Activated naive CD8-positive, alpha-beta T cell treated with anti-CD3 and anti-CD28 coated beads, Interleukin-2, amount 50 U/mL, for 24 hours (primary cell): ENCODE measurements at regions not wholly inside any gene's neighbourhood (a gene's known extent, or its start where the extent isn't known, plus 50 kb on each side); places are given as distances from the start of the nearest gene placed in this dataset.

Experiments used
- ATAC-seq: fragments of 150-1000 bp; cut with Tn5 transposase; one replicate; pipeline ENCODE4 v1.10.0; 2021
- DNase-seq: peaks from one replicate; pipeline ENCODE4 v3.0.0; 2021
- H3K27ac Mint-ChIP-seq: one replicate; pipeline ENCODE4 v1.8.0; 2021; ENCODE audit warnings: mild to moderate bottlenecking, mixed read lengths
- H3K27me3 Mint-ChIP-seq: one replicate; pipeline ENCODE4 v1.8.0; 2021; ENCODE audit warnings: mixed read lengths
- H3K36me3 Mint-ChIP-seq: one replicate; pipeline ENCODE4 v1.8.0; 2021; ENCODE audit warnings: low read depth, mixed read lengths
- H3K4me1 Mint-ChIP-seq: one replicate; pipeline ENCODE4 v1.8.0; 2021; ENCODE audit warnings: mixed read lengths
- H3K4me3 Mint-ChIP-seq: one replicate; pipeline ENCODE4 v1.8.0; 2021; ENCODE audit warnings: mild to moderate bottlenecking, moderate library complexity, mixed read lengths
- H3K9me3 Mint-ChIP-seq: one replicate; pipeline ENCODE4 v1.8.0; 2021; ENCODE audit warnings: mixed read lengths

GRCh38 chr6:169906688-169907418 is 155.4 kb downstream of the ERMARD start:
- Mint-ChIP-seq H3K27ac (no peak overlapping the region), H3K27me3 (no peaks in the 10 kb centered on the region)
- no peak for DNase-seq

GRCh38 chr6:169906004-169906687 is 154.7 kb downstream of the ERMARD start:
- no peak for ATAC-seq

More at GRCh38 chr6:169906688-169907418, 155.4 kb downstream of the ERMARD start:
- no peaks in the 10 kb centered on the region for H3K4me1 Mint-ChIP-seq
- ATAC-seq: no peak
- no peaks in the 10 kb centered on the region for H3K9me3 Mint-ChIP-seq
- no peak overlapping the region for H3K4me3 Mint-ChIP-seq
- H3K36me3 Mint-ChIP-seq: no peaks in the 10 kb centered on the region

GRCh38 chr6:169905041-169905807 is 153.8 kb downstream of the ERMARD start:
- Mint-ChIP-seq H3K4me3 (no peak overlapping the region), H3K4me1 (no peaks in the 10 kb centered on the region), H3K9me3 (no peaks in the 10 kb centered on the region), H3K27ac (no peak overlapping the region), H3K36me3 (no peaks in the 10 kb centered on the region), H3K27me3 (no peaks in the 10 kb centered on the region)
- ATAC-seq (no peak), DNase-seq (no peak)

More at GRCh38 chr6:169906004-169906687, 154.7 kb downstream of the ERMARD start:
- no peak for DNase-seq
- no peak overlapping the region for H3K27ac Mint-ChIP-seq
- H3K9me3 Mint-ChIP-seq: no peaks in the 10 kb centered on the region
- no peaks in the 10 kb centered on the region for H3K4me1 Mint-ChIP-seq
- no peaks in the 10 kb centered on the region for H3K36me3 Mint-ChIP-seq
- no peaks in the 10 kb centered on the region for H3K27me3 Mint-ChIP-seq
- H3K4me3 Mint-ChIP-seq: no peak overlapping the region

GRCh38 chr6:169904051-169904922 is 152.9 kb downstream of the ERMARD start:
- ATAC-seq (no peak), DNase-seq (no peak)
- Mint-ChIP-seq H3K9me3 (no peaks in the 10 kb centered on the region), H3K36me3 (no peaks in the 10 kb centered on the region), H3K27me3 (no peaks in the 10 kb centered on the region), H3K4me3 (no peak overlapping the region), H3K4me1 (no peaks in the 10 kb centered on the region), H3K27ac (no peak overlapping the region)

- H3K4me3 Mint-ChIP-seq: no peak overlapping the region
- H3K9me3 Mint-ChIP-seq: no peaks in the 10 kb centered on the region
- no peaks in the 10 kb centered on the region for H3K27me3 Mint-ChIP-seq
- ATAC-seq: no peak
- H3K4me1 Mint-ChIP-seq: no peaks in the 10 kb centered on the region
- no peak for DNase-seq
- no peaks in the 10 kb centered on the region for H3K36me3 Mint-ChIP-seq
- H3K27ac Mint-ChIP-seq: no peak overlapping the region
Measured at GRCh38 chr6:169903122-169903521, 151.7 kb downstream of the ERMARD start.

- no peaks in the 10 kb centered on the region for H3K4me1 Mint-ChIP-seq
- no peak overlapping the region for H3K4me3 Mint-ChIP-seq
- ATAC-seq: no peak
- no peak for DNase-seq
- no peaks in the 10 kb centered on the region for H3K36me3 Mint-ChIP-seq
- no peaks in the 10 kb centered on the region for H3K9me3 Mint-ChIP-seq
- H3K27ac Mint-ChIP-seq: no peak overlapping the region
- no peaks in the 10 kb centered on the region for H3K27me3 Mint-ChIP-seq
Measured at GRCh38 chr6:169902604-169903003, 151.2 kb downstream of the ERMARD start.

- ATAC-seq: no peak
- Mint-ChIP-seq H3K27ac (no peak overlapping the region), H3K36me3 (no peaks in the 10 kb centered on the region), H3K27me3 (no peaks in the 10 kb centered on the region), H3K4me3 (no peak overlapping the region), H3K9me3 (no peaks in the 10 kb centered on the region), H3K4me1 (no peaks in the 10 kb centered on the region)
- no peak for DNase-seq
Measured at GRCh38 chr6:169902070-169902469, 150.6 kb downstream of the ERMARD start.

GRCh38 chr6:169899481-169900145 is 148.2 kb downstream of the ERMARD start:
- H3K4me3 Mint-ChIP-seq: no peak overlapping the region
- H3K4me1 Mint-ChIP-seq: no peaks in the 10 kb centered on the region
- H3K36me3 Mint-ChIP-seq: no peaks in the 10 kb centered on the region
- no peak overlapping the region for H3K27ac Mint-ChIP-seq
- H3K9me3 Mint-ChIP-seq: no peaks in the 10 kb centered on the region
- no peak for DNase-seq
- no peak for ATAC-seq
- no peaks in the 10 kb centered on the region for H3K27me3 Mint-ChIP-seq

GRCh38 chr6:169898788-169899480 is 147.5 kb downstream of the ERMARD start:
- H3K27me3 Mint-ChIP-seq: no peaks in the 10 kb centered on the region

GRCh38 chr6:169897601-169898358 is 146.4 kb downstream of the ERMARD start:
- no peak for ATAC-seq
- DNase-seq: no peak
- no peaks in the 10 kb centered on the region for H3K4me1 Mint-ChIP-seq
- H3K27ac Mint-ChIP-seq: no peak overlapping the region
- H3K27me3 Mint-ChIP-seq: no peaks in the 10 kb centered on the region
- no peak overlapping the region for H3K4me3 Mint-ChIP-seq
- H3K36me3 Mint-ChIP-seq: no peaks in the 10 kb centered on the region
- H3K9me3 Mint-ChIP-seq: peaks cover 4% of the 10 kb centered on the region

More at GRCh38 chr6:169898788-169899480, 147.5 kb downstream of the ERMARD start:
- H3K4me3 Mint-ChIP-seq: no peak overlapping the region
- H3K4me1 Mint-ChIP-seq: no peaks in the 10 kb centered on the region
- DNase-seq (no peak), ATAC-seq (no peak)
- no peaks in the 10 kb centered on the region for H3K36me3 Mint-ChIP-seq
- H3K9me3 Mint-ChIP-seq: no peaks in the 10 kb centered on the region
- H3K27ac Mint-ChIP-seq: no peak overlapping the region

GRCh38 chr6:169896826-169897456 is 145.5 kb downstream of the ERMARD start:
- Mint-ChIP-seq H3K36me3 (no peaks in the 10 kb centered on the region), H3K4me3 (no peak overlapping the region), H3K9me3 (peaks cover 4% of the 10 kb centered on the region), H3K27me3 (no peaks in the 10 kb centered on the region), H3K4me1 (no peaks in the 10 kb centered on the region), H3K27ac (no peak overlapping the region)
- ATAC-seq: no peak
- no peak for DNase-seq

- H3K27ac Mint-ChIP-seq: no peak overlapping the region
Measured at GRCh38 chr6:169895926-169896761, 144.7 kb downstream of the ERMARD start.

More at GRCh38 chr6:169895926-169896761, 144.7 kb downstream of the ERMARD start:
- peaks cover 4% of the 10 kb centered on the region for H3K9me3 Mint-ChIP-seq
- DNase-seq: no peak
- no peak overlapping the region for H3K4me3 Mint-ChIP-seq
- no peak for ATAC-seq
- H3K27me3 Mint-ChIP-seq: no peaks in the 10 kb centered on the region
- H3K4me1 Mint-ChIP-seq: no peaks in the 10 kb centered on the region
- H3K36me3 Mint-ChIP-seq: no peaks in the 10 kb centered on the region
